HUES6 (cell line): ENCODE measurements at regions not wholly inside any gene's neighbourhood (a gene's known extent, or its start where the extent isn't known, plus 50 kb on each side); places are given as distances from the start of the nearest gene placed in this dataset.

Experiments
- H3K27ac ChIP-seq: 2 replicates; pipeline ENCODE4 v1.7.0; 2013; ENCODE audit warnings: low read depth, mild to moderate bottlenecking, low read length, inconsistent platforms
- H3K27me3 ChIP-seq: 2 replicates; pipeline ENCODE4 v1.6.1; 2013; ENCODE audit warnings: low read length; ENCODE audit not compliant: control insufficient read depth, insufficient read depth
- H3K36me3 ChIP-seq: 2 replicates; pipeline ENCODE4 v1.6.1; 2013; ENCODE audit warnings: low read length; ENCODE audit not compliant: control insufficient read depth, insufficient read depth
- H3K4me1 ChIP-seq: 2 replicates; pipeline ENCODE4 v1.6.1; 2013; ENCODE audit warnings: low read length; ENCODE audit not compliant: control insufficient read depth, insufficient read depth
- H3K4me3 ChIP-seq: 2 replicates; pipeline ENCODE4 v1.5.1; 2013; ENCODE audit warnings: low read depth, low read length
- H3K9ac ChIP-seq: one replicate; pipeline ENCODE4 v1.6.1; 2013; ENCODE audit warnings: mild to moderate bottlenecking, low read length
- H3K9me3 ChIP-seq: 2 replicates; pipeline ENCODE4 v1.6.1; 2013; ENCODE audit warnings: low read depth, low read length; ENCODE audit not compliant: control insufficient read depth, insufficient read depth

GRCh38 chr3:141431411-141432378 lies 55.1 kb upstream of the RASA2 start:
- Histone ChIP-seq H3K4me3 (no peak overlapping the region), H3K27me3 (no peaks in the 10 kb centered on the region), H3K9me3 (no peaks in the 10 kb centered on the region), H3K4me1 (peaks cover 6% of the 10 kb centered on the region), H3K27ac (no peak overlapping the region), H3K36me3 (no peaks in the 10 kb centered on the region), H3K9ac (no peak overlapping the region)

GRCh38 chr3:141432904-141433303 lies 53.9 kb upstream of the RASA2 start:
- no peaks in the 10 kb centered on the region for H3K36me3 ChIP-seq
- no peak overlapping the region for H3K4me3 ChIP-seq
- no peak overlapping the region for H3K9ac ChIP-seq
- no peak overlapping the region for H3K27ac ChIP-seq
- H3K4me1 ChIP-seq, result peaks cover 5% of the 10 kb centered on the region; the same call in 1 of the 2 replicates
- H3K9me3 ChIP-seq, result no peaks in the 10 kb centered on the region
- H3K27me3 ChIP-seq, result no peaks in the 10 kb centered on the region

DNA sequence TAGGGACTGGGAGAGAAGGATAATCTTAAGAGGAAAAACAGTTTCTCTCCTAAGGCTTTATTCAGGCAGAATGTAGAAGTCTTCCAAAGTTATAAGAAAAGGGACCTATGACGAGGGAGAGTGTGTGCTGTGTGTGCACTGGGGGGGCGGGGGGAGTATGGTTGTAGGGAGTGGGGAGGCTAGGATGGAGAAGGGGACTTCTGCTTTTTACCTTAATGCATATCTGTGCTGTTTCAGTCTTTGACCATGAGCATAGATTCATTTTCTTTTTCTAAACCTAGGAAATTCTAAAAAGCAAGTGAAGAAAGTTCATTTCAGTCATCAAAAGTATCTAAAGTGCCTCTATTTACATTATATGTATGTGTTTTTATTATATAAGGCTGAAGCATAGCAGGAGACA lies 52.6 kb upstream of the RASA2 start:
- no peak overlapping the region for H3K9ac ChIP-seq
- H3K4me1 ChIP-seq, result peaks cover 2% of the 10 kb centered on the region; the same call in 1 of the 2 replicates
- H3K27me3 ChIP-seq, result no peaks in the 10 kb centered on the region
- H3K4me3 ChIP-seq, result no peak overlapping the region
- H3K9me3 ChIP-seq, result no peaks in the 10 kb centered on the region
- no peak overlapping the region for H3K27ac ChIP-seq
- H3K36me3 ChIP-seq, result no peaks in the 10 kb centered on the region

GRCh38 chr3:141436180-141436579 lies 50.6 kb upstream of the RASA2 start:
- H3K4me3 ChIP-seq, result no peak overlapping the region
- no peaks in the 10 kb centered on the region for H3K27me3 ChIP-seq
- no peaks in the 10 kb centered on the region for H3K9me3 ChIP-seq
- peaks cover 3% of the 10 kb centered on the region; the same call in 1 of the 2 replicates for H3K4me1 ChIP-seq
- no peak overlapping the region for H3K9ac ChIP-seq
- H3K36me3 ChIP-seq, result no peaks in the 10 kb centered on the region
- no peak overlapping the region for H3K27ac ChIP-seq
